ENCODE measurements at regions not wholly inside any gene's neighbourhood (a gene's known extent, or its start where the extent isn't known, plus 50 kb on each side); places are given as distances from the start of the nearest gene placed in this dataset.

- Histone ChIP-seq H3K9me3 (ENCODE audit: severe bottlenecking) (no peaks in the 10 kb centered on the region), H3K4me3 (ENCODE audit: severe bottlenecking) (no peak overlapping the region), H3K27ac (ENCODE audit: poor library complexity, severe bottlenecking) (no peak overlapping the region), H3K27me3 (ENCODE audit: insufficient read depth, poor library complexity, severe bottlenecking) (no peaks in the 10 kb centered on the region), H3K36me3 (ENCODE audit: low read depth) (no peaks in the 10 kb centered on the region), H3K4me1 (ENCODE audit: insufficient read depth, poor library complexity, severe bottlenecking) (no peaks in the 10 kb centered on the region)
- ATAC-seq (ENCODE audit: low read depth) (no peak), DNase-seq (ENCODE audit: low spot score) (no peak)
- no peak for TF ChIP-seq CTCF (IDR thresholded peaks at IDR 0.05; ENCODE audit: poor library complexity, severe bottlenecking)
Observed at GRCh38 chr9:88711719-88712118, 176.7 kb downstream of the NXNL2 start.

- no peak overlapping the region for H3K4me3 ChIP-seq (ENCODE audit: severe bottlenecking)
- TF ChIP-seq CTCF (IDR thresholded peaks at IDR 0.05; ENCODE audit: poor library complexity, severe bottlenecking) = no peak
Observed at GRCh38 chr9:88712484-88712883, 177.5 kb downstream of the NXNL2 start.

GRCh38 chr9:88713010-88713409 lies 178.0 kb downstream of the NXNL2 start:
- Histone ChIP-seq H3K4me1 (ENCODE audit: insufficient read depth, poor library complexity, severe bottlenecking) (no peaks in the 10 kb centered on the region), H3K36me3 (ENCODE audit: low read depth) (no peaks in the 10 kb centered on the region), H3K9me3 (ENCODE audit: severe bottlenecking) (no peaks in the 10 kb centered on the region), H3K27ac (ENCODE audit: poor library complexity, severe bottlenecking) (no peak overlapping the region), H3K27me3 (ENCODE audit: insufficient read depth, poor library complexity, severe bottlenecking) (no peaks in the 10 kb centered on the region), H3K4me3 (ENCODE audit: severe bottlenecking) (no peak overlapping the region)
- no peak for ATAC-seq (ENCODE audit: low read depth)
- no peak for DNase-seq (ENCODE audit: low spot score)
- TF ChIP-seq CTCF (IDR thresholded peaks at IDR 0.05; ENCODE audit: poor library complexity, severe bottlenecking) = no peak

More at GRCh38 chr9:88712484-88712883, 177.5 kb downstream of the NXNL2 start:
- H3K9me3 ChIP-seq (ENCODE audit: severe bottlenecking) = no peaks in the 10 kb centered on the region
- no peaks in the 10 kb centered on the region for H3K36me3 ChIP-seq (ENCODE audit: low read depth)
- no peaks in the 10 kb centered on the region for H3K4me1 ChIP-seq (ENCODE audit: insufficient read depth, poor library complexity, severe bottlenecking)
- no peak for DNase-seq (ENCODE audit: low spot score)
- H3K27me3 ChIP-seq (ENCODE audit: insufficient read depth, poor library complexity, severe bottlenecking) = no peaks in the 10 kb centered on the region
- ATAC-seq (ENCODE audit: low read depth) = no peak
- H3K27ac ChIP-seq (ENCODE audit: poor library complexity, severe bottlenecking) = no peak overlapping the region

GRCh38 chr9:88716596-88717290 lies 181.8 kb downstream of the NXNL2 start:
- no peaks in the 10 kb centered on the region for H3K4me1 ChIP-seq (ENCODE audit: insufficient read depth, poor library complexity, severe bottlenecking)
- no peak overlapping the region for H3K27ac ChIP-seq (ENCODE audit: poor library complexity, severe bottlenecking)
- no peak for TF ChIP-seq CTCF (IDR thresholded peaks at IDR 0.05; ENCODE audit: poor library complexity, severe bottlenecking)
- ATAC-seq (ENCODE audit: low read depth) (no peak), DNase-seq (ENCODE audit: low spot score) (no peak)
- no peak overlapping the region for H3K4me3 ChIP-seq (ENCODE audit: severe bottlenecking)
- no peaks in the 10 kb centered on the region for H3K36me3 ChIP-seq (ENCODE audit: low read depth)
- H3K27me3 ChIP-seq (ENCODE audit: insufficient read depth, poor library complexity, severe bottlenecking) = no peaks in the 10 kb centered on the region
- no peaks in the 10 kb centered on the region for H3K9me3 ChIP-seq (ENCODE audit: severe bottlenecking)

- H3K4me3 ChIP-seq (ENCODE audit: severe bottlenecking) = no peak overlapping the region
- no peak for TF ChIP-seq CTCF (IDR thresholded peaks at IDR 0.05; ENCODE audit: poor library complexity, severe bottlenecking)
- H3K27ac ChIP-seq (ENCODE audit: poor library complexity, severe bottlenecking) = no peak overlapping the region
- H3K36me3 ChIP-seq (ENCODE audit: low read depth) = no peaks in the 10 kb centered on the region
- no peaks in the 10 kb centered on the region for H3K9me3 ChIP-seq (ENCODE audit: severe bottlenecking)
- DNase-seq (ENCODE audit: low spot score) (no peak), ATAC-seq (ENCODE audit: low read depth) (no peak)
- H3K27me3 ChIP-seq (ENCODE audit: insufficient read depth, poor library complexity, severe bottlenecking) = no peaks in the 10 kb centered on the region
- no peaks in the 10 kb centered on the region for H3K4me1 ChIP-seq (ENCODE audit: insufficient read depth, poor library complexity, severe bottlenecking)
Observed at GRCh38 chr9:88721025-88721424, 186.0 kb downstream of the NXNL2 start.

All from RWPE2 (cell line).